Stimulated activated CD4-positive, alpha-beta T cell treated with anti-CD3 and anti-CD28 coated beads, Interleukin-15, amount 100 ng/mL, for 1 hour (primary cell): ENCODE measurements at regions not wholly inside any gene's neighbourhood (a gene's known extent, or its start where the extent isn't known, plus 50 kb on each side); places are given as distances from the start of the nearest gene placed in this dataset.

ENCODE experiments used
- DNase-seq, 2 donors: peaks; one replicate each; pipeline ENCODE4 v3.0.0-alpha.2; 2020; ENCODE audit warnings: low read depth in 1 of 2, low spot score in 1 of 2

DNA sequence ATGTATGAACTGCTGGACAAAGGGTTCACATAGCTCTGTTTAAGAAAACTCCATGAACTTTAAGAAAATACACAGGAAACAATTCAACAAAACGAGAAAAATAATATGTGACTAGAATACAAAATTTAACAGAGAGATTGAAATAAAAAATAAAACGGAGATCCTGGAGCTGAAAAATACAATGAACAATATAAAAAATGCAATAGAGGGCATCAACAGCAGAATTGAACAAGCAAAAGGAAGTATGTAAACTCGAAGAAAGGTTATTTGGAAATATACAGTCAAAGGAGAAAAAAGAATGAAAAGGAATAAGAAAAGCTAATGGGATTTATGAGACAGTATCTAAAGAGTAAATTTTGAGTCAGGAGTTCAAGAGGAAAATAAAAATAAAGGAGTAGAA is 163.0 kb upstream of the DACH1 start:
- DNase-seq, result no peak

DNA sequence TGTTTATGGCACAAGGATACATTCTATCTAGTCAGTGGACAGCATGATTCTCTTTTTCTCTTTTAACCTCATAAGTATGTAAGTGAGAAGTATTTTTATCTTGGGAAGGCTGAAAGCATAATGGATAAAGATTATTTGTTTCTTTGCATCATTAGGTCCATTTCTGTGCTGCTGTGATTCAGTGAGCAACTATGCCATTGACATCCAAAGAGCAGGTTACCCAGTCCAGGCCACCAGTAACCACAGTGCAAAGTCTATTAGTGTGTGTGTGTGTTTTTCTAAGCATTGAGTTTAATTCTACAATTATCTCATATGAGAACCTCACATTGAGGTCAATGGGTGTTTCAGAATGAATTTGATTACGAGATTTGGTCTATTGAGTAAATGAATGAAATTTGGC is 158.8 kb upstream of the DACH1 start:
- DNase-seq, result no peak

DNA sequence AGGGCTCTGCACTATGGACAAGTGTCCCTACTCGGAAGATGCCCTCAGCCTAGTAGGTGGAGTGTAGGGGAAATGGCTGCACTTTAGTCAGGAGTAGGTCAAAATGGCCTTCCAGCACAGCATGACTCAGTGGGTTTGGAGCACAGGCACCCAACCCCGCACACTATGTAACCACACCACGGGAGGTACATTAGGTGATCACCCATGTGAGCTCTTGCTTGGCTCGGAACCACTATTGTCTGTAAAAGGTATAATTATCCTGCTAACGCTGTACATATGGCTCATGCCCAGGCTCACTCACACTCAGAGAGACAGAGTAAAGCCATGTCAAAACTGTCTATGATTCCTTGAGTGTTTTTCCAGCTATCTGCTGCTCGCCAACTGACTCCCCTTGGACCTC is 156.9 kb upstream of the DACH1 start:
- no peak for DNase-seq

- no peak for DNase-seq
Observed at GRCh38 chr13:72005455-72005854, 138.5 kb upstream of the DACH1 start.

DNA sequence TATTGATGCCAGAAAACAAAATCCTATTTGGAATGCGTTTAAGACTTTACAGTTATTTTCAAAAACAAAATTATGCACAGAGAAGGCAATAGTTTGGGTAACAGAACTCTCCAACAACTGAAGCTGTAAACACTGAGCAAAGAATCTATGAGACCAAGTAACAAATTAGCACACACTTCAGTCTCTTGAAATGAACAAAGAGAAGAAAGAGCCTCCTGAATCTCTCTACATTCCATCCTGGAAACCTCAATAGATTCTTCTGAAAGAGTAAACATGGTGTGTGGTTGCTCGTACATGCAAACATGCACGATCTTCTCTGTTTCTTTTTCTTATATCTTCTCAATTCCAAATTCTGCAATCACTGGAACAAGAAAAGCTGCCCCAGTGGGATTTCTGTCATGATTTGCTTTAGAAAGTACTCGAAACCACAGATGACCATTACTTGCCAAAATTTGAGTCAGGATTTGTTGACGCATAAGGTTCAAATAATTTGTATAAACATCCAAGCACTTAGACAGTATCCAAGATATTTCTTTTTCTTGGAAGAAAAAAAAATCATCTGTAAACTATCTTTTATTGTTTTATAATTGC is 137.9 kb upstream of the DACH1 start:
- no peak for DNase-seq

DNA sequence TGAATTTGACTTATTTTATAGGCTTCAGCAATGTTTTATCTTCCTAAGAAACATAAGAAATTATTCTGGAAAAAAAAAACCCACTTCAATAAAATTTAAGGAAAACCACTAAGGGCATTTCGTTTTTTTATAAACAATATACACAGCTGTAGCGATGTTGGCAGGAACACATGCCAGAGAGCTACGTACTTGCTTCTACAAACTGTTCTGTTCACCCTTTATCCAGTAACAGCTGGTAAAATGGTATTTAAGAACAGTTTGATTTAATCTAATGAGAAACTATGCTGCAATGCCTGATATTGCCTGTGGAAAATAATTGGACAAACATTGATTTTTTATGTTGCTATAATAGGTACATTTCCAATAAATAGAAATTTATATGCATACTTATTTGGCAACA is 137.2 kb upstream of the DACH1 start:
- no peak for DNase-seq

- DNase-seq, result no peak
Observed at GRCh38 chr13:71998223-71998622, 131.2 kb upstream of the DACH1 start.

GRCh38 chr13:71979616-71980015 is 112.6 kb upstream of the DACH1 start:
- DNase-seq, result no peak

DNA sequence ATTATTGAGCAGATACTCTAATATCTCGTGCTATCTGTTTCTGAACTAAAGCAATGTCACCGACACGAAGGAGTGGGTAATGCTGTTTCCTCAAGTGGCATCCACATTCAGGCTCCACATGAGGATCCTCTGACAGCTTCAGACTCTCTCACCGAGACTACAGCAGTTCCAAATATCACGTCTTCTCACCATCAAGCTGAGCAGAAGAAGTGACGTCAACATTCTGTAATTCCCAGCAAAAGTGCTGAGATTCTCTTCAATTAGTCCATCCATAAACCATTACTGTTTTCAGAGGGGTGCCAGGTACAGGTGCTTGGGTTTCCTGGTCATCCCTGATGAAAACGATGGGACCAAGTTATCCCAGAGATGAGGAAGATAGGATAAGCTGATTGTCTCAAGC is 110.0 kb upstream of the DACH1 start:
- no peak for DNase-seq

DNA sequence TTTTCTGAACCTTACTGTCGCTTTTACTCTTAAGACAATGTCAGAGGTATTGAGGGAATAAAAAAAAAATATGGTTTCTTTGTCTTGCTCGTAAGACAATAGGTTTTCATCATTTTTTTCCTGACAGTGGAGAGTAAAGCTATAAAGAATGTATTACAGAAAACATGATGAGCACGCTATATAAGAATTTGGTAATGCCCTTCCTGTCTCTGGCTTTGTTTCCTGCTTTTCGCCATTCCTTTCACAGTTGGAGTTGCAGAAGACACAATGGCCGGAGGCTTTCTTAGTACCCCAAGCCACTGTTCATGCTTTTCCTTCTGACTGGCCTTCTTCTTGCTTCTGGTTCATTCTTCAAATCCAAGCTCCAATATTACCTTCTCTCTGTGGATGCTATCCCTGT is 101.0 kb upstream of the DACH1 start:
- DNase-seq, result no peak

DNA sequence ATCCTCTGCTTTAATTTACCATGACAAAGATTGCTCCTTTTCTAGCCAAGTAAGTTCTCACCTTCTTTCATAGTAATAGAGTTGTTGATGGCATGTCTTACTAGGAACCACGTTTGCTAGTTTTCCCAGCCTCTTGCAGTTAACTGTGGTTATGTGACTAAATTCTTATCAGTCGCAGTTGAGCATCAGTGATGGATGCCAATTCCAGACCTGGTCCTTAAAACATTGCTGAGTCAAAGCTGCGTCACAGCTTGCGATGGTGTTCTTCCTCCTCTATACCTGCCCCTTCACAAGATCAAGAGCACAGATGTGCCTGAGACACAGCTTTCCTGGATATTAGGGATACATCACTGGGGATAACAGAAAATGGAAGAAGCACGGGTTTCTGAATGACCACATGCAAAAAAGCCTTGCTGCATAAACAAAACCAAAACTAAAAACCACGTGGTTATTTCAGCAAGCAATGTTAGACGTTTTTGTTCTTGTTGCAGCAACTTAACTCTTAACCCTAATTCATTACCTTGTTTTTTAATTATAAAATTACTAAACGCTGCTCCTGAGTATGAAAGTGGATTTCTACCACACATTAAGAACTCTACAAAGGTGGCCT is 97.6 kb upstream of the DACH1 start:
- no peak for DNase-seq

DNA sequence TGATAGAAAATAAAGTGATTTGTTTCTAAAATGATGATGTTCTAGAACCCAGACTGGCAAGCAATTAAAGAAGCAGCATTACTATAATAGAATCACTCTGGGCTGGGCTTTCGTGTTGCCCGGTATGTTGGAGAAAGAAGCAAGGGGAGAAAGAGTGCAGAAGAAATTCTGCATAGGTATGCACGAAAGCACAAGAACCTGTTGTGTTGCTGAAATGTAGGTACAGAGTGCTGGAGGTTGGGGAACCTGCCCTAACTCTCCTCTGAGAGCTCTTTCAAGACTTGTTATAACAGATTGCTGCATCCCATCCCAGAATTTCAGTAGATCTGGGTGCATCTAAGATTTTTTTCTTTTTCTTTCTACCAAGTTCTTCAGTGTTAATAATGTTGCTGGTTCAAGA is 95.7 kb upstream of the DACH1 start:
- DNase-seq, result no peak

GRCh38 chr13:71962126-71962525 is 95.1 kb upstream of the DACH1 start:
- no peak for DNase-seq

GRCh38 chr13:71949441-71949840 is 82.4 kb upstream of the DACH1 start:
- no peak for DNase-seq

DNA sequence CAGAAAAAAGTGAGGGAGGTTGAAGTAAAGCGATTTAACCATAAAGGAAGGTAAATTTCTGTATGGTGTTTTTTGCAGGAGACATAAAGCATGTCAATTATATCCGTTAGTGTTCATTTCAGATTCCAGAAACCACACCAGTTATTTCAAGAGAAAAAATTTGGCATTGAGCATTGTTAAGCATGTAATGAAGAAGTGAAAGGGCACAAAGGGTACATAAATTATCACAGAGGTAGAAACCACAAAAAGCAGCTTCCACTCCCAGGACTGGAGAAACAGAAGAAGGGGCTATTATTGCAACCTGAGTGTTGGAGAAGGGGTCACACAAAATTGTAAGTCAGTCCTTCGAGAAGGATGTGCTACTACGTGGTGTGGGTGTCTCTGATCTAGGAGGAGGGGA is 72.2 kb upstream of the DACH1 start:
- no peak for DNase-seq

DNA sequence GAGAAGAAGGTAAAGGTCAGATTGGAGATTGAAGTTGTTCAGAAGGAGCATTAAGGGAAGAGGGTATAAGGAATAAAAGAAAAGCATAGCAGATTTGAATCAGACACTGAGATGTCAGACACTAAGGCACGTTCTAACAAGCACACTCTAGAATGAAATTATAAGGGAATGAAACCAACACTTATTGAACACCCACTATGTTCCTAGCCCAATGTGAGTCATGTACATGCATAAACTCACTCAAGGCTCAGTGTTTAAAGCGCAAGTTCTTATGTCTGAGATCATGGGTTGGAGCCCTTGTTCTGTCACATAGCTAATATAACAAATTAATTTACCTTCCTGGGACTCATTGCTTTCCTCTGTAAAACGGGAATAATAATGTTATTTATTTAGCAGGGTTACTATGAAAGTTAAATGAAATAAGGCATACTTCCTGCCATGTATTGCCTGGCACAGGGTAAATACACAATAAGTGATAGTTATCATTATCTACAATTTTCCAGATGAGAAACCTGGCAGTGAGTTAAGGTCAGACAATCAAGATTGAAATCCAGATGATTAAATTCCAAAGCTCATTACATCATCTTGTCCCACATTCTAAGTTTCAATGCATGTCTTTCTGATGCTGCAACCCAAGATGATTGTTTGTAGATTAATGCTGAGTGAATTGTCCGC is 68.3 kb upstream of the DACH1 start:
- no peak for DNase-seq

DNA sequence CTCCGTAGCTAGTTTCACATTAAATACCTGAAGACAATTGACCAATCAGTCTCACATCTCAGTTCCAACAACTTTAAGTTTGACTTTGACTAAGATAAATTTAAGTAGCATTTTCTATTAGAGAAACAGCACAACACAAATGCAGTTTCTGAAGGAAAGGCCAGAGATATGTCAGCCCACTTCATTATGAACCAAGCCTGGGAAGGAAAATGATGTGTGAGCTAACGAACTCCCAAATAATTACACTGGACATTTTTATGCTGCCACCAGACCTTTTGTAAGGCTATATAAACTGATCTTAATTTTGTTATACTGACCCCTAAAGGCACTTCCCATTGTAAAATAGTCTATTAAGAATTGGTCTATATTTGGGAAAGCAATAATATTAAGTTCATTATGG is 57.9 kb upstream of the DACH1 start:
- no peak for DNase-seq

GRCh38 chr13:71922194-71922593 is 55.2 kb upstream of the DACH1 start:
- DNase-seq, result no peak
